ENCODE measurements at regions not wholly inside any gene's neighbourhood (a gene's known extent, or its start where the extent isn't known, plus 50 kb on each side); places are given as distances from the start of the nearest gene placed in this dataset.
"Not testable (repeated sequence)": the region's sequence is repeated elsewhere in the genome, so short reads cannot be mapped to it uniquely, and the experiment has no call there.

DNA sequence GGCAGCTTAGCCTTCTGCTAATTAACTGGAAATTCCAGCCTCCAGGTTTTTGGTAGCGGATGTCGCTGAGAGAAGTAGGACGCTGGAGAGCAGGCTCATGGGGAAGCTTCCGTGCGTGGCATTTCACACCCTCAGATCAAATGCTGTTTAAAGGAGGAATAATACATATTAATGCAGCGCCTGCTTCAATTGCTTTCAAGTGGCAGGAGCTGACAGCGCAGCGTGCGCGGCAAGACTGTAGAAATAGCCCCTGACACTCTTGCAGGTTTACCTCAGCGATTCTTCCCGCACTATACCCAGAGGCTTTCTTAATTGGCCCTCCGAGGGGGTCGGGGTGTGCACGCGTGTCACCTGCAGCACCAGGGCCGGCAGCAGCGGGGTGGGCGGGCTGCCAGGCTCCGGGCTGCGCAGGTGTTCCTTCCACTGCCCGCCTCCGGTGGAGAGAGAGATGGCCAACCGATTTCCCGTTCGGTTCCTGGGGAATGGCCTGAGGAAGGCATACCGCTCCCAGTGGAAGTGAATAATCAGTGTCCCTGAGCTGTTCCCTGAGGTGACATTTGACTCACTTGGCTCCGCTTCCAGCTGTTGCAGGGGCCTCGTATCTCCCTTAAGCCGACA lies 427.9 kb downstream of the KCTD16 start:
- ChIA-PET CTCF (interaction anchor here (0.6 to 0.7 kb wide), 2 partner anchors 596 to 1503 kb away, joined by 5 to 6 read pairs; no protein-coding TSS in a partner anchor), POLR2A (no interaction called here)
- Mint-ChIP-seq H3K4me3 (ENCODE audit: unreplicated experiment) (peak overlapping the region; percentile 43), H3K27me3 (ENCODE audit: insufficient read depth, unreplicated experiment) (peaks cover 10% of the 10 kb centered on the region), H3K36me3 (ENCODE audit: insufficient read depth, unreplicated experiment) (no peaks in the 10 kb centered on the region), H3K9me3 (ENCODE audit: unreplicated experiment) (no peaks in the 10 kb centered on the region), H3K27ac (ENCODE audit: unreplicated experiment) (no peak overlapping the region), H3K4me1 (ENCODE audit: low read depth, unreplicated experiment) (no peaks in the 10 kb centered on the region)
- Histone ChIP-seq H3K9me3 (no peaks in the 10 kb centered on the region), H3K27me3 (replicated peaks; ENCODE audit: control insufficient read depth, insufficient read depth, low read length) (no peaks in the 10 kb centered on the region), H3K4me1 (no peaks in the 10 kb centered on the region), H3K4me3 (ENCODE audit: low read depth, low read length) (no peak overlapping the region), H3K36me3 (ENCODE audit: control insufficient read depth, insufficient read depth, low read length) (no peaks in the 10 kb centered on the region)
- intact Hi-C loops (cut with micrococcal nuclease; ENCODE audit: unreplicated experiment) = no loop called here
- BruUV-seq (replicated peaks) = no TSS peak
- TF ChIP-seq, protein P1, sequence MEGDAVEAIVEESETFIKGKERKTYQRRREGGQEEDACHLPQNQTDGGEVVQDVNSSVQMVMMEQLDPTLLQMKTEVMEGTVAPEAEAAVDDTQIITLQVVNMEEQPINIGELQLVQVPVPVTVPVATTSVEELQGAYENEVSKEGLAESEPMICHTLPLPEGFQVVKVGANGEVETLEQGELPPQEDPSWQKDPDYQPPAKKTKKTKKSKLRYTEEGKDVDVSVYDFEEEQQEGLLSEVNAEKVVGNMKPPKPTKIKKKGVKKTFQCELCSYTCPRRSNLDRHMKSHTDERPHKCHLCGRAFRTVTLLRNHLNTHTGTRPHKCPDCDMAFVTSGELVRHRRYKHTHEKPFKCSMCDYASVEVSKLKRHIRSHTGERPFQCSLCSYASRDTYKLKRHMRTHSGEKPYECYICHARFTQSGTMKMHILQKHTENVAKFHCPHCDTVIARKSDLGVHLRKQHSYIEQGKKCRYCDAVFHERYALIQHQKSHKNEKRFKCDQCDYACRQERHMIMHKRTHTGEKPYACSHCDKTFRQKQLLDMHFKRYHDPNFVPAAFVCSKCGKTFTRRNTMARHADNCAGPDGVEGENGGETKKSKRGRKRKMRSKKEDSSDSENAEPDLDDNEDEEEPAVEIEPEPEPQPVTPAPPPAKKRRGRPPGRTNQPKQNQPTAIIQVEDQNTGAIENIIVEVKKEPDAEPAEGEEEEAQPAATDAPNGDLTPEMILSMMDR (IDR thresholded peaks at IDR 0.05; ENCODE audit: insufficient read depth in 1 of 2, low read depth in 1 of 2, low read length in 1 of 2, severe bottlenecking in 1 of 2, unreplicated experiment in 1 of 2) = no peak
- DNase-seq = peak in 1 of 2 experiments; percentile 14

GRCh38 chr5:144596517-144596916 lies 425.8 kb downstream of the KCTD16 start:
- POLR2A ChIA-PET = no interaction called here
- peaks cover 15% of the 10 kb centered on the region for H3K27me3 Mint-ChIP-seq (ENCODE audit: insufficient read depth, unreplicated experiment)
- no peaks in the 10 kb centered on the region for H3K9me3 Mint-ChIP-seq (ENCODE audit: unreplicated experiment)
- no peak overlapping the region for H3K4me3 ChIP-seq (ENCODE audit: low read depth, low read length)
- H3K27ac Mint-ChIP-seq (ENCODE audit: unreplicated experiment) = no peak overlapping the region
- no peak for DNase-seq
- no peaks in the 10 kb centered on the region for H3K36me3 ChIP-seq (ENCODE audit: control insufficient read depth, insufficient read depth, low read length)
- intact Hi-C loops (cut with micrococcal nuclease; ENCODE audit: unreplicated experiment) = no loop called here
- H3K36me3 Mint-ChIP-seq (ENCODE audit: insufficient read depth, unreplicated experiment) = no peaks in the 10 kb centered on the region
- CTCF ChIA-PET = no interaction called here
- H3K4me1 Mint-ChIP-seq (ENCODE audit: low read depth, unreplicated experiment) = no peaks in the 10 kb centered on the region
- H3K4me1 ChIP-seq = no peaks in the 10 kb centered on the region
- no peak overlapping the region for H3K4me3 Mint-ChIP-seq (ENCODE audit: unreplicated experiment)
- no peaks in the 10 kb centered on the region for H3K9me3 ChIP-seq
- no TSS peak for BruUV-seq (replicated peaks)
- TF ChIP-seq, protein P1 (IDR thresholded peaks at IDR 0.05; ENCODE audit: insufficient read depth in 1 of 2, low read depth in 1 of 2, low read length in 1 of 2, severe bottlenecking in 1 of 2, unreplicated experiment in 1 of 2) = no peak
- H3K27me3 ChIP-seq (replicated peaks; ENCODE audit: control insufficient read depth, insufficient read depth, low read length) = no peaks in the 10 kb centered on the region

DNA sequence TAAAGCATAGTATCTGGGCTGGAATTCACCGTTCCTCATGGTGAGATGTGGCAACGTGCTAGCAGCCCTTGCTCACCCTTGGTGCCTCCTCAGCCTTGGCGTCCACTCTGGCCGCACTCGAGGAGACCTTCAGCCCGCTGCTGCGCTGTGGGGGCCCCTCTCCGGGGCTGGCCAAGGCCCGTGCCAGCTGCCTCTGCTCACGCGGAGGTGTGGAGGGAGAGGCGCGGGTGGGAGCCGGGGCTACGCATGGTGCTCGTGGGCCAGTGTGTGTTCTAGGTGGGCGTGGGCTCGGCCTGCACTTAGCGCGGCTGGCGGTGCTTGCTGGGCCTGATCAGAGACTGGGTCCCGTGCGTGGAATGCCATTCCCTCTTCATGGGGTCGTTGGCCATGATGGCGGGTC lies 424.2 kb downstream of the KCTD16 start:
- CTCF ChIA-PET = no interaction called here
- no peak overlapping the region for H3K4me3 ChIP-seq (ENCODE audit: low read depth, low read length)
- Mint-ChIP-seq H3K4me1 (ENCODE audit: low read depth, unreplicated experiment) (no peaks in the 10 kb centered on the region), H3K9me3 (ENCODE audit: unreplicated experiment) (no peaks in the 10 kb centered on the region), H3K36me3 (ENCODE audit: insufficient read depth, unreplicated experiment) (no peaks in the 10 kb centered on the region), H3K4me3 (ENCODE audit: unreplicated experiment) (no peak overlapping the region), H3K27ac (ENCODE audit: unreplicated experiment) (no peak overlapping the region), H3K27me3 (ENCODE audit: insufficient read depth, unreplicated experiment) (peaks cover 24% of the 10 kb centered on the region)
- H3K4me1 ChIP-seq = no peaks in the 10 kb centered on the region
- no peaks in the 10 kb centered on the region for H3K36me3 ChIP-seq (ENCODE audit: control insufficient read depth, insufficient read depth, low read length)
- TF ChIP-seq, protein P1 (IDR thresholded peaks at IDR 0.05; ENCODE audit: insufficient read depth in 1 of 2, low read depth in 1 of 2, low read length in 1 of 2, severe bottlenecking in 1 of 2, unreplicated experiment in 1 of 2) = no peak
- intact Hi-C loops (cut with micrococcal nuclease; ENCODE audit: unreplicated experiment) = no loop called here
- no peak for DNase-seq
- no TSS peak for BruUV-seq (replicated peaks)
- POLR2A ChIA-PET = no interaction called here
- H3K27me3 ChIP-seq (replicated peaks; ENCODE audit: control insufficient read depth, insufficient read depth, low read length) = no peaks in the 10 kb centered on the region
- no peaks in the 10 kb centered on the region for H3K9me3 ChIP-seq

DNA sequence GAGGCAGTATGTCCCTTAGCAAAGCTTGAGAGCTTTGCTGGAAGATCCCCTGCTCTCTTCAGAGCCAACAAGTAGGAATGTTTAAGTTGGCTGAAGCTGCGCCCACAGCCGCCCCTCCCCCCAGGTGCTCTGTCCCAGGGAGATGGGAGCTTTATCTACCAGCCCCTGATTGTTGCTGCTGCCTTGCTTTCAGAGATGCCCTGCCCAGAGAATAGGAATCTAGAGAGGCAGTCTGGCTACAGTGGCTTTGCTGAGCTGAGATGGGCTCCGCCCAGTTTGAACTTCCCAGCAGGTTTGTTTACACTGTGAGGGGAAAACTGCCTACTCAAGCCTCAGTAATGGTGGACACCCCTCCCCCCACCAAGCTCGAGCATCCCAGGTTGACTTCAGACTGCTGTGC lies 423.6 kb downstream of the KCTD16 start:
- BruUV-seq (replicated peaks); CTCF ChIA-PET; DNase-seq; H3K36me3 Mint-ChIP-seq (ENCODE audit: insufficient read depth, unreplicated experiment); H3K4me1 Mint-ChIP-seq (ENCODE audit: low read depth, unreplicated experiment); H3K27me3 ChIP-seq (replicated peaks; ENCODE audit: control insufficient read depth, insufficient read depth, low read length); POLR2A ChIA-PET; H3K36me3 ChIP-seq (ENCODE audit: control insufficient read depth, insufficient read depth, low read length); H3K4me3 ChIP-seq (ENCODE audit: low read depth, low read length); intact Hi-C loops (cut with micrococcal nuclease; ENCODE audit: unreplicated experiment); H3K27ac Mint-ChIP-seq (ENCODE audit: unreplicated experiment); H3K9me3 ChIP-seq; H3K4me3 Mint-ChIP-seq (ENCODE audit: unreplicated experiment); H3K4me1 ChIP-seq; H3K9me3 Mint-ChIP-seq (ENCODE audit: unreplicated experiment): not testable (repeated sequence)
- H3K27me3 Mint-ChIP-seq (ENCODE audit: insufficient read depth, unreplicated experiment) = peaks cover 22% of the 10 kb centered on the region
